Fibroblast of mammary gland (primary cell): ENCODE measurements at regions not wholly inside any gene's neighbourhood (a gene's known extent, or its start where the extent isn't known, plus 50 kb on each side); places are given as distances from the start of the nearest gene placed in this dataset.

Source experiments
- DNase-seq: peaks from one replicate; pipeline ENCODE4 v3.0.0-alpha.2; 2010; ENCODE audit warnings: low read depth
- H3K4me3 ChIP-seq: 2 replicates; pipeline ENCODE4 v1.5.1; 2011; ENCODE audit warnings: low read depth, mild to moderate bottlenecking, low read length, moderate library complexity; ENCODE audit not compliant: control insufficient read depth
- TF ChIP-seq, protein P1 (sequence below): conservative IDR thresholded peaks from 2 replicates; pipeline ENCODE4 v1.5.1; 2011; ENCODE audit warnings: low read depth, low read length, inconsistent platforms; ENCODE audit not compliant: control insufficient read depth, insufficient read depth

DNA sequence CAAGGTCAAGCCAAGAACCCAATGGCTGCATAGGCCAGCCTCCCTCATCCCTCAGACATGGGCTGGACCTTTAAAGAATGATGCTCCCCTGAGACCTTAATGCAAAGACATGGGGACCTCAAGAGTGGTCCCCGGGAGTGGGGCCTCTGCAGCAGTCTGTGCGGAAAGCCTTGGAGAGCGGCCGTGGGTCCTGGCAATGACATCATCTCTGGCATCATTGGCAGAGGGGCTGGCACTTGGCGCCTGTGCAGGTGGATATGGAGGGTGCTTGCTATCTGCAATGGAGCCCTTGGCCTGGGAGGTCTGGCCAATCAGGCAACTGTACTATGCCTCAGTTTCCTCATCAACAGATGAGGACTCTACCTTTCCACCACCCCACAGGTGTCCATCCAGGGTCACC, 365.5 kb upstream of the MKI67 start:
- no peak overlapping the region for H3K4me3 ChIP-seq
- DNase-seq = no peak
- TF ChIP-seq, protein P1, sequence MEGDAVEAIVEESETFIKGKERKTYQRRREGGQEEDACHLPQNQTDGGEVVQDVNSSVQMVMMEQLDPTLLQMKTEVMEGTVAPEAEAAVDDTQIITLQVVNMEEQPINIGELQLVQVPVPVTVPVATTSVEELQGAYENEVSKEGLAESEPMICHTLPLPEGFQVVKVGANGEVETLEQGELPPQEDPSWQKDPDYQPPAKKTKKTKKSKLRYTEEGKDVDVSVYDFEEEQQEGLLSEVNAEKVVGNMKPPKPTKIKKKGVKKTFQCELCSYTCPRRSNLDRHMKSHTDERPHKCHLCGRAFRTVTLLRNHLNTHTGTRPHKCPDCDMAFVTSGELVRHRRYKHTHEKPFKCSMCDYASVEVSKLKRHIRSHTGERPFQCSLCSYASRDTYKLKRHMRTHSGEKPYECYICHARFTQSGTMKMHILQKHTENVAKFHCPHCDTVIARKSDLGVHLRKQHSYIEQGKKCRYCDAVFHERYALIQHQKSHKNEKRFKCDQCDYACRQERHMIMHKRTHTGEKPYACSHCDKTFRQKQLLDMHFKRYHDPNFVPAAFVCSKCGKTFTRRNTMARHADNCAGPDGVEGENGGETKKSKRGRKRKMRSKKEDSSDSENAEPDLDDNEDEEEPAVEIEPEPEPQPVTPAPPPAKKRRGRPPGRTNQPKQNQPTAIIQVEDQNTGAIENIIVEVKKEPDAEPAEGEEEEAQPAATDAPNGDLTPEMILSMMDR = no peak

DNA sequence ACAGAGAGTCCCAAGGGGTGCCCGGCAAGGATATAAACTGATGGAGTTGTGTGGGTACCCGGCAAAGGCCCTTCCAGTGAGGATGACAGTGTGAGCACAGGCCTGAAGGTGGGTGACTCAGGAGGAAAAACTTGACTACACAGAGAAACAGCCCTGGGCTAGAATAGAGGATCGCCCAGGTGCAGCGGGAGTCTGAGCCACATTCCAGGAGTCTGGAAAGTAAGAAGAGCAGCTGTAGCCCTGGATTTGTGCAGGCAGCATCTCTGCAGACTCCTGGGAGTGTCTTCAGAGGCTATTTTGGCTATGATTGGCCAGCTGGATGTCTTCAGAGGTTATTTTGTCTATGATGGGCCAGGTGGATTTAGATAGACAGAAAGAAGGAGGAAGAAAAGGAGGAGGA, 367.6 kb upstream of the MKI67 start:
- no peak overlapping the region for H3K4me3 ChIP-seq
- TF ChIP-seq, protein P1 = no peak
- DNase-seq = no peak

DNA sequence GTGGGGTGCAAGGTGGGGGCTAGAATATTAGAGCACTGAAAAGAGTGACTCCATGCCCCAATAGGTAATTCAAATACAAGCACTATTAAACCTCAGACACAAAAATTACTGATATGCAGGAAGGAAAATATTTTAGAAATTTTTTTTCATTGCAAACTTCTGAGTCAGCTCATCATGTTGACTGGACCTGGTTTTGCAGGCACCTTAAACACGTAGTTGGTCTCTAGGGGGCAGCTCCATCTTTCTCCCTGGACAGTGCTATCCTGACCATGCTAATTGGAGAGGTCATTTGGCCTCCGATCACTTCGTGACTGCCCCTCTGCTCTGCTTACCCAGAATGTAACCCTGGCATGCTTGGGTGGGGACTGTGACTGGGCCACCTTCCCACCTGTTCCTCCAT, 368.4 kb upstream of the MKI67 start:
- TF ChIP-seq, protein P1 = no peak
- no peak for DNase-seq
- no peak overlapping the region for H3K4me3 ChIP-seq

DNA sequence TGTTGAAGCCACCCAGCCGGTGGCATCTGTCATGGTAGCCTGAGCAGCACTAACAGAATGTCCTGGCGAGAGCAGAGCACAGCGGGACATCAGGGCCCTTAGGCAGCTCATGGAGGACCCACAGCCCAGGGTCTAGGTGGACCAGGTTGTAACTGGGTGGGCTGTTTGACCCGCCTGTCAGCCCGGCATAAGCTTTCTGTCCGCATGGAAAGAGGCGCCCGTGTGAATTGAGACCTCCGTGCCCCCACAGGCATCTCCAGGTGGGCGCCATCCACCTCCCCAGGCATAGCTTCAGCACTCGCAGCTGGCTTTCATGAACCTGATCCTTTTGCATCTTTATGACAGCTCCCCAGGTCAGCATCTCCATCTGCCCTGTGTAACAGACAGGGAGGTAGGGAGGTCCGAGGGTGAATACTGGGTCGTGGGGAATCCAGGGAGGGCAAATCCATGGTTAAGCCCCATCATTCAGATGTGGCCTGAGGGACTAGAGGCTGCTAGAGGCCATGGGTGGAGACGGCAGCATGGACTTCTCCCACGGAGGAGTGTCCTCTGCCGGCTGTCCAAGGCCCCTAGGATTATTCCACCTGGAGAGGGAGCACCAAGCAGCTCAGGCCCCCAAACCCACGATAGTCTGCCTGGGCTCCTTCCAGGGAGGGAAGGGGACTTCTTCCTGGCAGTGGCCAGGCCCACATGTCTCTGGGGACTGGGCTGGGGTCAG, 371.6 kb upstream of the MKI67 start:
- DNase-seq = no peak
- TF ChIP-seq, protein P1 = no peak

DNA sequence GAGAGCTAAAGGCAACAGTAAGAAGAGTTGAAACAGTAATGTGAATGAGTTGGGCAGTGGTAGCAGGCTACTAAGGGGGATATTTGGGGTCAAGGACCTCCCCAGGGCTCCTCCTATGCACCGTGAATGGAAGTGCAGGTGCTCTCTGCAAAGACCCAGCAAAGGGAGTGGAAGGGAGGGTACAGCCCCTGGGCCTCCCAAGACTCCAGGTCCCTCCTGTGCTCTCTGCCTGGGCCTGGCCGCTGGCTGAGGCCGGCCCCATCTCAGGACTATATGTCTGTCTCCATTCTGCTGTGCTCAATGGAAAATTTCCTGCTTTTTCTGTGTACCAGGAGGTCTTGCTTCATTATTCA, 372.1 kb upstream of the MKI67 start:
- H3K4me3 ChIP-seq = no peak overlapping the region
- TF ChIP-seq, protein P1 = no peak
- DNase-seq = no peak

More for the DNA sequence above, 371.6 kb upstream of the MKI67 start:
- no peak overlapping the region for H3K4me3 ChIP-seq

DNA sequence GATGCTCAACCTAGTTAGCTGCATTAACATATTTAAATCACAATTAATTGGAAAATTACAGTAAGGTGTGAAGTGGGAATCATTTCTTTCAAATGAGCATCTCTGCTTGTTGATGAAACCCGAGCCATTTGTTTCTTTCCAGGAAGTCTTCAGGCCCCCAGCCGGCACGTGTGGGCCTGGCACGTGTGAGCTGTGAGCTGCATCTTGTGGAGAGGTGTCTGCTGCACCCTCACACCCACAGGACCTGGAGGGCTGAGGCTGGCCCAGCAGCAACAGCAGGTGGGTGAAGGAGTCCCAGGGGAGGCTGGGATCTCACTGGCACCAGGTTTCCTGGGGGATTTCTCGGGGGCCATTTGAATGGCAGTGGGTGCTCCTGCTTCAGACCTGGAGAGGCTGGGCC, 372.5 kb upstream of the MKI67 start:
- DNase-seq = no peak
- TF ChIP-seq, protein P1 = no peak
- no peak overlapping the region for H3K4me3 ChIP-seq

DNA sequence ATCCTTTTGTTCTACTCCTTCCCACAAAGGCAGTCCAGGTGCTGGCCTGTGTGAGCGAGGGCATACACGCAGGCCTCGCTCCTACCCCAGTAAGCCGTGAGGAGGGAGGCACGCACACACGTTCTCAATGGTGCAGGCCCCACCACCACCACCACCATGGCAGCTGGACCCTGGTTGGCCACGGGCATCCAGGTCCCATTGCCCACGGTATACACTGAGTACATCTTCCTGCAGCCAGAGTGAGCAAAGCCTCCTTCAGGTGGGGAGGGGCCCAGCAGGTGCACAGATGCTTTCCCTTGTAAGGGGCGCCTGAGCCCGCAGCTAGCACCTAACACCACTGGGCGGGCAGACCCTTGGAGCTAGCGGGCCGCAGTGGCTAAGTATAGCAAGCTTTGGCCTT, 373.3 kb upstream of the MKI67 start:
- TF ChIP-seq, protein P1 = no peak
- DNase-seq = no peak
- H3K4me3 ChIP-seq = no peak overlapping the region
